ENCODE measurements at regions not wholly inside any gene's neighbourhood (a gene's known extent, or its start where the extent isn't known, plus 50 kb on each side); places are given as distances from the start of the nearest gene placed in this dataset.
A peak's percentile ranks its signal among the peaks of the same experiment; 100 is the strongest.
"Not testable (repeated sequence)": the region's sequence is repeated elsewhere in the genome, so short reads cannot be mapped to it uniquely, and the experiment has no call there.

DNA sequence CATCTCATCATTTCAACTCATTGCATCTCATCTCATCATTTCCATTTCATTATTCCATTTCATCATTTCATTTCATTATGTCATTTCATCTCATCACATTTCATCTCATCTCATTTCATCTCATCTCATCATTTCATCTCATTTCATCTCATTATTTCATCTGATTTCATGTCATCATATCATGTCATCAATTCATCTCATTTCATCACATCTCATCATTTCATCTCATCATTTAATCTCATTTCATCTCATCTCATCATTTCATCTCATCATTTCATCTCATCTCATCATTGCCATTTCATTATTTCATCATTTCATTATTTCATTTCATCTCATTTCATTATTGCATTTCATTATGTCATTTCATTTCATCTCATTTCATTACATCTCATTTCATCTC, 410.5 kb downstream of the ZNF33B start:
- H3K27ac Mint-ChIP-seq; H3K4me1 Mint-ChIP-seq; H3K27me3 Mint-ChIP-seq; DNase-seq; H3K4me3 Mint-ChIP-seq; ATAC-seq (ENCODE audit: low read depth in 2 of 2): not testable (repeated sequence)
- Mint-ChIP-seq H3K36me3 (peaks cover 5 to 29% of the 10 kb centered on the region in 2 donors), H3K9me3 (peaks cover 24 to 33% (median 28%) of the 10 kb centered on the region in 7 donors)

DNA sequence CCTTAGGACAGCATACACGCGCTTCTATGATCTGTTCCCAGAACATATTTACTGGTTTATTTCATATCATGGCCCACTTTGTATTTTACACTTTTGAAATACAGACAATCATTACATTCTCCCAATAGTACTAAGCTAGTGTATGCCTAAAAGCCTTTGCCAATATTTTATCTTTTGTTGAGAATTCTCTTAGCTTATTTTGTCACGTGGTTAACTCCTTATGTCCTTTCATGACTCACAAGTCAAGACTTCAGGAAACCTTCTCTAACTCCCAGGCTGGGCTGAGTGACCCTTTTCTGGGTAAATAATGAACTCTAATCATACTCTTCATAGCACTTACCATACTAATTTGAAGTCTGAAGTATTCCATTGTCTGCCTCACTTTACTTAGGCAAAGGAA, 444.8 kb downstream of the ZNF33B start:
- H3K9me3 Mint-ChIP-seq, DNase-seq: not testable (repeated sequence)
- H3K27me3 Mint-ChIP-seq, result peaks cover 9 to 12% (median 9%) of the 10 kb centered on the region in 3 donors

DNA sequence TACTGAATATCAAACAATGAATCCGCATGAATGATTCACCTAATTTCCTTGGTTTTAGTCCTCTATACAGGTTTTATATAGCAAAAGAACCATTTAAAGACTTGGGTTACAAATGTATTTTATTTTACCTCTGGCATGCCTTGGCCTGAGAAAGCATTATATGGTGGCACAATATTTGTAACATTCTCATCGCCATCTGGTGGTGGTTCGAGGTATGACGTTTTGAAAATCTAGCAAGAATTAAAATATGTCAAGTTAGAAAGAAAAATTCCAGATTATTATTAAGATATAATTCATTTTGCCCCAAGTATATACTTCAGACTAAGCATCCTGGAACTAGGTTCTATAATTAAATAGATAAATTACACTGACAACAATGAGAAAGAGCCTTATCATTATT, 445.9 kb downstream of the ZNF33B start:
- not testable (repeated sequence) for H3K4me1 Mint-ChIP-seq; H3K36me3 Mint-ChIP-seq; H3K27ac Mint-ChIP-seq; ATAC-seq (ENCODE audit: low read depth in 2 of 2); H3K9me3 Mint-ChIP-seq; H3K4me3 Mint-ChIP-seq; DNase-seq
- peaks cover 9 to 12% (median 9%) of the 10 kb centered on the region in 3 donors for H3K27me3 Mint-ChIP-seq

More for the DNA sequence above, 444.8 kb downstream of the ZNF33B start:
- H3K4me3 Mint-ChIP-seq; H3K36me3 Mint-ChIP-seq; H3K27ac Mint-ChIP-seq; H3K4me1 Mint-ChIP-seq; ATAC-seq (ENCODE audit: low read depth in 2 of 2): not testable (repeated sequence)

DNA sequence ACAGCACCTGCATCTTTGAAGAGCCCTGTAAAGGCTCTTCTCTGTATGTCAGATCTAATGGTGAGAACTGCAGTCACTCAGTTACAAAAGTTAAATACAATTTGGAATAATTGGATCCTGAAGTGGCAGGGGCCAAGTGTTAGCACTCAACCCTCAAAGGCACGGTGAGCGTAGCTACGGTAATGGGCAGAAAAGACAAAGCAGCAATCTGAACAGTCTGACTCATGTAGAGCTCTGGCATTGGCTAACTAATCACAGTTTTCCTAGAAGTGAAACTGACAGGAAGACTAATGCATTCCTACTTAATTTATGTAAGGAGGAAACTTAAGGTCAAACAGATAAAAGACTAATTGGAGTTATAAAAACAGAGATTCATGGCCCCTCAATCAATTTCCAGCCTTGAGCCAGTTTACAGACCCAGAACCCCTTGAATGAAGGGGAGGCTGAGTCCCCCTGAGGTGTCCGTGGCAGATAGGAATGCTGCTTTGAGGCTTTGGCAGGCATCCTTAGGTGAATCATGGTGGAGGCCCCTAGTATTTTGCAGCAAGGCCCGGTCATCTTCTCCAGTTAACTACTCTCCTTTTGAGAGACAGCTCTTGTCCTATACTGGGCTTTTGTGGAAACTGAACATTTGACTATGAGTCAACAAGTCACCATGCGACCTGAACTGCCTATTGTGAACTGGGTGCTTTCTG, 450.7 kb downstream of the ZNF33B start:
- not testable (repeated sequence) for H3K27me3 Mint-ChIP-seq; H3K9me3 Mint-ChIP-seq; H3K27ac Mint-ChIP-seq; ATAC-seq (ENCODE audit: low read depth in 2 of 2); DNase-seq; H3K36me3 Mint-ChIP-seq; H3K4me1 Mint-ChIP-seq; H3K4me3 Mint-ChIP-seq

DNA sequence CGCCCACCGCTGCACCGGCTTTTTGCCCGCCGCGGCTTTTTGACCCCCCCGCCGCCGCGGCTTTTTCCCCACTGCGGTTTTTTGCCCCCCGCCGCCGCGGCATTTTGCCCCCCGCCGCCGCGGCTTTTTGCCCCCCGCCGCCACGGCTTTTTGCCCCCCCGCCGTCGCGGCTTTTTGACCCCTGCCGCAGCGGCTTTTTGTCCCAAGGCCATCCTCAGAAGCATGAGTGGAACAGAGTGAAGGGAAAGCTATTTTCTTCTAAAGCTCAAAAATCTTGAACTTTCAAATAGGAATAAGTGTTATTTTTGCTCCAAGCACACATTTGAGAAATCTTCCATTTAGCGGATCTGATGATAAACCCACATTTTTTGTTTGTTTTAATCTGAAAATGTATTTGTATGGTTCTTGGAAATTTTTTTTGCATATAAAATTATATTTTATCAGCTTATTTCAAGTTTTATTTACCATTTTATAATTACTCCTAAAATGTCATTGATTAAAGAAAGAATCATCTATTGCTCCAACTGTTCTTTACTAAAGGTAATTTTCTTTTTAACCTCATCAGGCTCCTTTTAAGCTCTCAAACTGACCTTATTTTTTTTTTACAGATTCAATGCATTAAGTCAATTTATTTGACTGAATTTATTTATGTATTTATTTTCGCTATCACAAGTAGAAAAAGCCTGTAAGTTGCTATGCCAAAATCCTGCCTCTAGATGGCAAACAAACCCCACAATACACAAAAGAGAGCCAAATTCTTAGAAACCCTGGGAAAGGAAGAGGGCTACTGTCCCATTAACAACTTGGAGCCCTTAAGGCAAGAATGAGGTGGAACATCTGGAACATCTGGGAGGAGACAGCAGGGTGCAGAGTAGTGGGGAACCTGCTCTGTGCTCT, 460.3 kb downstream of the ZNF33B start:
- H3K4me3 Mint-ChIP-seq, result peak overlapping the region; percentile 31 to 83 (median 72)
- H3K36me3 Mint-ChIP-seq; ATAC-seq (ENCODE audit: low read depth in 2 of 2): not testable (repeated sequence)
- peak overlapping the region in 5 of 6 donors; percentile 57 to 92 (median 83) for H3K27ac Mint-ChIP-seq
- H3K27me3 Mint-ChIP-seq, result peaks cover 37 to 55% (median 49%) of the 10 kb centered on the region in 3 donors
- peaks cover 4 to 22% (median 15%) of the 10 kb centered on the region in 7 donors for H3K9me3 Mint-ChIP-seq
- peak; percentile 7 for DNase-seq
- H3K4me1 Mint-ChIP-seq, result peaks cover 0 to 11% (median 0%) of the 10 kb centered on the region in 3 donors

DNA sequence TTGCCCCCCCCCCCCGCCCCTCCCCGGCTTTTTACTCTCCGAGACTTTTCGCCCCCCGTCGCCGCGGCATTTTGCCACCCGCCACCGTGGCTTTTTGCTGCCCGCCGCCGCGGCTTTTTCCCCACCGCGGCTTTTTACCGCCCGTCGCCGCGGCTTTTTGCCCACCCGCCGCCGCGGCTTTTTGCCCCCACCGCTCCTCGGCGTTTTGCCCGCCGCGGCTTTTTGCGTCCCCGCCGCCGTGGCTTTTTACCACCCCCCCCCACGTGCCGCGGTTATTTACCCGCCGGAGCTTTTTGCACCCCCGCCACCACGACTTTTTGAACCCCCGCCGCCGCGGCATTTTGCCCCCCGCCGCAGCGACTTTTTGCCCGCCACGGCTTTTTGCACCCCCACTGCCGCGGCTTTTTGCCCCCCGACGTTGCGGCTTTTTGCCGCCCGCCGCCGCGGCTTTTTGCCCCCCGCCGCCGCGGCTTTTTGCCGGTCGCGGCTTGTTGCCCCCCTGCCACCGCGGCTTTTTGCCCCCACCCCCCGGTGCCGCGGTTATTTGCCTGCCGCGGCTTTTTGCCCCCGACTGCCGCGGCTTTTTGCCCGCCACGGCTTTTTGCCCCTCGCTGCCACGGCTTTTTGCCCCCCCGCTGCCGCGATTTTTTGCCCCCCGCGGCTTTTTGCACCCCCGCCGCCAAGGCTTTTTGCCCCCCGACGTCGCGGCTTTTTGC, 461.1 kb downstream of the ZNF33B start:
- DNase-seq, result no peak
- H3K27me3 Mint-ChIP-seq, result peaks cover 32 to 52% (median 52%) of the 10 kb centered on the region in 3 donors

DNA sequence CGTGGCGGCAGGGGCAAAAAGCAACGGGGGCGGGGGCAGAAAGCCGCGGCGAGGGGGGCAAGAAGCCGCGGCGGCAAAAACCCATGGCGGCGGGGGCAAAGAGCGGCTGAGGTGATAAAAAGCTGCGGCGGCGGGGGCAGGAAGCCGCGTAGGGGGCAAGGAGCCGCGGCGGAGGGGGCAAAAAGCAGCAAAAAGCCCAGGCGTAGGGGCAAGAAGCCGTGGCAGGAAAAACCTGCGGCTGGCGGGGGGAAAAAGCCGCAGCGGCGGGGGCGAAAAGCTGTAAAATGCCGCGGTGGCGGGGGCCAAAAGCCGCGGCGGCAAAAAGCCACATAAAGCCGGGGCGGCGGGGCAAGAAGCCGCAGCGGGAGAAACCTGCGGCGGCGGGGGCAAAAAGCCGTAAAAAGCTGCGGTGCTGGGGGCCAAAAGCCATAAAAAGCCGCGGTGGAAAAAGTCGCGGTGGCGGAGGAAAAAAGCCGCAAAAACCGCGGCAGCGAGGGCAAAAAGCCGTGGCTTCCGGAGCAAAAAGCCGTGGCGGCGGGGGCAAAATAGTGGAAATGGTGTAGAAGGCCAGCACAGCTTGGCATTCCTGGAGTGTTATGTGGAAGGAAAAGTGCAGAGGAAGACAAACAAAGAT, 487.8 kb downstream of the ZNF33B start:
- DNase-seq (no peak), ATAC-seq (ENCODE audit: low read depth in 2 of 2) (no peak)
- H3K9me3 Mint-ChIP-seq, result peaks cover 6 to 25% (median 20%) of the 10 kb centered on the region in 7 donors
- H3K4me3 Mint-ChIP-seq, result no peak overlapping the region
- H3K27ac Mint-ChIP-seq, result no peak overlapping the region
- no peaks in the 10 kb centered on the region for H3K4me1 Mint-ChIP-seq
- H3K27me3 Mint-ChIP-seq, result no peaks in the 10 kb centered on the region
- peaks cover 4 to 9% of the 10 kb centered on the region in 2 donors for H3K36me3 Mint-ChIP-seq

More for the DNA sequence above, 461.1 kb downstream of the ZNF33B start:
- peak overlapping the region in 6 of 8 donors; percentile 51 to 86 (median 74) for H3K4me3 Mint-ChIP-seq
- H3K9me3 Mint-ChIP-seq, result peaks cover 4 to 29% (median 20%) of the 10 kb centered on the region in 7 donors
- H3K36me3 Mint-ChIP-seq, result peaks cover 0 to 11% of the 10 kb centered on the region in 2 donors
- ATAC-seq (ENCODE audit: low read depth in 2 of 2), result no peak
- peaks cover 0 to 11% (median 0%) of the 10 kb centered on the region in 3 donors for H3K4me1 Mint-ChIP-seq
- H3K27ac Mint-ChIP-seq, result peak overlapping the region in 3 of 6 donors; percentile 23 to 81 (median 24)

DNA sequence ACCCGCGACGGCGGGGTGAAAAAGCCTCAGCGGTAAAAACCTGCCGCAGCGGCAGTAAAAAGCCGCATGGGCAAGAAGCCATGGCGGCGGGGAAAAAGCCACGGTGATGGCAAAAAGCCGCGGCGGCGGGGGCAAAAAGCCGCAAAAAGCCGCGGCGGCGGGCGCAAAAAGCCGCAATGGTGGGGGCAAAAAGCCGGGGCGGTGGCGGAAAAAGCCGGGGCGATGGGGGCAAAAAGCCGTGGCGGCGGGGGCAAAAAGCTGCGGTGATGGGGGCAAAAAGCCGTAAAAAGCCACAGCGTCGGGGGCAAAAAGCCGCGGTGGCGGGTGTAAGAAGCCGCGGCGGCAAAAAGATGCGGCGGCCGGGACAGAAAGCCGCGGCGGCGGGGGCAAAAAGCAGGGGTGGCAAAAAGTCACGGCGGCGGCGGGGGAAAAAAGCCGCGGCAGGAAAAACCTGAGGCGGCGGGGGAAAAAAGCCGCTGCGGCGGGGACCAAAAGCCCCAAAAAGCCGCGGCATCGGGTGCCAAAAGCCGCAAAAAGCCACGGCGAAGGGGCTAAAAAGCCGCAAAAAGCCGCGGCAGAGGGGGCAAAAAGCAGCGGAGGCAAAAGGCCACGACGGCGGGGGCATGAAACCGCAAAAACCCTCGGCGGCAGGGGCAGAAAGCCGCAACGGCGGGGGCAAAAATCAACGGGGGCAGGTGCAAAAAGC, 488.5 kb downstream of the ZNF33B start:
- Mint-ChIP-seq H3K9me3 (peaks cover 6 to 25% (median 17%) of the 10 kb centered on the region in 7 donors), H3K4me1 (no peaks in the 10 kb centered on the region), H3K4me3 (no peak overlapping the region), H3K27ac (no peak overlapping the region), H3K27me3 (no peaks in the 10 kb centered on the region), H3K36me3 (peaks cover 4 to 10% of the 10 kb centered on the region in 2 donors)
- no peak for ATAC-seq (ENCODE audit: low read depth in 2 of 2)
- no peak for DNase-seq

DNA sequence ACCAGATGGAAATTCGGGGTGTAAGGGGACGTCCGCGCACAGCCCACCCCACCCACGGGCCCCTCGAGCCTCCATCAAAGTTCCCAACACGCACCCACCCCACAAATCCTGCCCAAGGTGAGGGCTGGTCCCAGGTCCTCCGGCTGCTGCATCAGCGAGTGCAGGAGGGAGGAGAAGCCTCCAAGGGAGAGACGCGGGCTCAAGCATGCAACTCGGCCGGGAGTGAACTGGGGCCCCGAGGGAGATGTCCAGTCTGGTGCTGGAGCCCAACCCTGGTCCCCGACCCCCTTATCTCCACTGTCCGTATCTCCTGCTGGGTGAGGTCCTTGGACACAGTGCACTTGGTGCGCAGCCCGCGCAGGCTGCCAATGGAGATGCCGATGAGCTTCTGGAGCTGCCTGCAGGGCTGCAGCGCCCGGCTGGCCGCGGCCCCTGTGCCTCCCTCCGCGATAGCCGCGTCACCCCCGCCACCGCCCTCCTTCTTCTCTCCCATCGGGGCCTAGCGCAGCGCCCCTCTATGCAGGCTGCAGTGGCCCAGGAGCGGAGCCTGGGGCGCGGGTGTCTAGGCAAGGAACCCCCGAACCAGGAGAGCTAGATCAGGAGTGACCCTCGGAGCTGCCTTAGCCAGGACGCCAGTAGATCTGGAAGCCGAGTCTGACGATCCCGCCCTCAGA, 489.2 kb downstream of the ZNF33B start:
- ATAC-seq (ENCODE audit: low read depth in 2 of 2) (no peak), DNase-seq (no peak)
- H3K9me3 Mint-ChIP-seq, result peaks cover 10 to 28% (median 20%) of the 10 kb centered on the region in 7 donors
- H3K36me3 Mint-ChIP-seq, result peaks cover 4 to 17% of the 10 kb centered on the region in 2 donors
- no peak overlapping the region for H3K27ac Mint-ChIP-seq
- no peaks in the 10 kb centered on the region for H3K27me3 Mint-ChIP-seq
- no peaks in the 10 kb centered on the region for H3K4me1 Mint-ChIP-seq
- H3K4me3 Mint-ChIP-seq, result no peak overlapping the region

DNA sequence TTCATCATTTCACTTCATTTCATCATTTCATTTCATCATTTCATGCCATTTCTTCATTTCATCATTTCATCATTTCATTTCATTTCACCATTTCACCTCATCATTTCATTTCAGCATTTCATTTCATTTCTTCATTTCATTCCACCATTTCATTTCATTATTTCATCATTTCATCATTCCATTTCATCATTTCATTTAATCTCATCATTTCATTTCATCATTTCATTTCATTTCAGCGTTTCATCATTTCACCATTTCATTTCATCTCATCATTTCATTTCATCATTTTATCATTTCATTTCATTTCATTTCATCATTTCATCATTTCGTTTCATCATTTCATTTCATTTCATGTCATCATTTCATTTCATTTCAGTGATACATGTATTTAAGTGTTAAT, 492.2 kb downstream of the ZNF33B start:
- H3K9me3 Mint-ChIP-seq, result peaks cover 17 to 49% (median 33%) of the 10 kb centered on the region in 7 donors
- not testable (repeated sequence) for H3K4me1 Mint-ChIP-seq; ATAC-seq (ENCODE audit: low read depth in 2 of 2); H3K4me3 Mint-ChIP-seq; H3K27me3 Mint-ChIP-seq; H3K27ac Mint-ChIP-seq; DNase-seq
- H3K36me3 Mint-ChIP-seq, result peaks cover 4 to 25% of the 10 kb centered on the region in 2 donors

DNA sequence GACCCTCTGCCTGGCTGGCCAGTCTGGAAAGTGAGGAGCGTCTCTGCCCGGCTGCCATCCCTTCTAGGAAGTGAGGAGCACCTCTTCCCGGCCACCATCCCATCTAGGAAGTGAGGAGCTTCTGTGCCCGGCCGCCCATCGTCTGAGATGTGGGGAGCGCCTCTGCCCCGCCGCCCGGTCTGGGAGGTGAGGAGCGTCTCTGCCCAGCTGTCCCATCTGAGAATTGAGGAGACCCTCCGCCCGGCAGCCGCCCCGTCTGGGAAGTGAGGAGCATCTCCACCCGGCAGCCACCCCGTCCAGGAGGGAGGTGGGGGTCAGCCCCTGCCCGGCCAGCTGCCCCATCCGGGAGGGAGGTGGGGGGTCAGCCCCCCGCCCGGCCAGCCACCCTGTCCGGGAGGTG, 500.3 kb downstream of the ZNF33B start:
- not testable (repeated sequence) for DNase-seq

DNA sequence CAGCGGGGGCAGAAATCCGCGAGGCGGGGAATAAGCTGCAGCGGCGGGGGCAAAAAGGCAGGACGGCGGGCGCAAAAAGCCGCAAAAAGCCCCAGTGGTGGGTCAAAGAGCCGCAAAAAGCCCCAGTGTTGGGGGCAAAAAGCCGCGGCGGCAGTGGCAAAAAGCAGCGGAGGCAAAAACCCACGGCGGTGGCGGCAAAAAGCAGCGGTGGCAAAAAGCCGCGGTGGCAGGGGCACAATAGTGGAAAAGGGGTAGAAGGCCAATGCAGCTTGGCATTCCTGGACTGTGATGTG, 525.3 kb downstream of the ZNF33B start:
- no peak for DNase-seq
- Mint-ChIP-seq H3K4me3 (no peak overlapping the region), H3K36me3 (peaks cover 0 to 8% of the 10 kb centered on the region in 2 donors), H3K27me3 (no peaks in the 10 kb centered on the region), H3K27ac (no peak overlapping the region), H3K4me1 (no peaks in the 10 kb centered on the region), H3K9me3 (peaks cover 2 to 24% (median 14%) of the 10 kb centered on the region in 7 donors)
- ATAC-seq (ENCODE audit: low read depth in 2 of 2), result no peak

More for the DNA sequence above, 500.3 kb downstream of the ZNF33B start:
- ATAC-seq (ENCODE audit: low read depth in 2 of 2); H3K27me3 Mint-ChIP-seq; H3K36me3 Mint-ChIP-seq; H3K4me1 Mint-ChIP-seq; H3K4me3 Mint-ChIP-seq; H3K27ac Mint-ChIP-seq: not testable (repeated sequence)
- H3K9me3 Mint-ChIP-seq, result peaks cover 9 to 44% (median 21%) of the 10 kb centered on the region in 7 donors

Data from naive B cell (primary cell).